HEK293 (cell line): ENCODE measurements at regions not wholly inside any gene's neighbourhood (a gene's known extent, or its start where the extent isn't known, plus 50 kb on each side); places are given as distances from the start of the nearest gene placed in this dataset.

Experiments
- CTCF ChIA-PET: fragments of 350-600 bp; formaldehyde crosslinking; extraction: SDS; loops from one replicate; lab custom pipeline; 2021; ENCODE audit warnings: antibody characterized with exemption; lab: Yijun Ruan, JAX
- POLR2A ChIA-PET: fragments of 300-600 bp; formaldehyde crosslinking; extraction: SDS; loops from one replicate; lab custom pipeline; 2020; ENCODE audit warnings: antibody characterized with exemption, inconsistent platforms; lab: Yijun Ruan, JAX
- H3K27ac ChIP-seq: fragments of 200-500 bp; sonication (Bioruptor generic); 2 replicates; pipeline ENCODE4 v1.5.1; 2014; ENCODE audit warnings: low read depth, low read length, control low read depth, inconsistent platforms; ENCODE audit errors: extremely low read depth
- H3K36me3 ChIP-seq, 2 experiments: fragments of 200-500 bp in 1 of 2; sonication (Bioruptor generic) in 1 of 2; 1 replicate in 1 of 2; 2 replicates in 1 of 2; pipeline ENCODE4 v1.5.1; 2014 to 2017; ENCODE audit warnings: inconsistent platforms in 2 of 2, low read length in 2 of 2; ENCODE audit not compliant: control insufficient read depth in 2 of 2, insufficient read depth in 1 of 2
- H3K4me1 ChIP-seq: fragments of 200-500 bp; sonication (Bioruptor generic); 2 replicates; pipeline ENCODE4 v1.5.1; 2014; ENCODE audit warnings: mild to moderate bottlenecking, low read length, inconsistent platforms; ENCODE audit not compliant: control insufficient read depth, insufficient read depth
- H3K4me3 ChIP-seq: 2 replicates; pipeline ENCODE4 v1.5.1; 2011; ENCODE audit warnings: low read depth, mild to moderate bottlenecking, control low read depth, low read length, moderate library complexity
- H3K9me3 ChIP-seq: fragments of 200-500 bp; sonication (Bioruptor generic); 2 replicates; pipeline ENCODE4 v1.5.1; 2014; ENCODE audit warnings: low read depth, low read length, inconsistent platforms; ENCODE audit not compliant: control insufficient read depth, insufficient read depth
- GFI1B ChIP-seq: fragments of 450-650 bp; formaldehyde crosslinking; IDR thresholded peaks from 2 replicates; pipeline ENCODE4 v1.5.1; 2016; ENCODE audit warnings: missing biosample characterization, missing genetic modification characterization
- GLIS2 ChIP-seq: fragments of 450-650 bp; formaldehyde crosslinking; IDR thresholded peaks from 2 replicates; pipeline ENCODE4 v1.5.1; 2016; ENCODE audit warnings: missing biosample characterization, missing genetic modification characterization
- KLF17 ChIP-seq: fragments of 450-650 bp; formaldehyde crosslinking; IDR thresholded peaks from 2 replicates; pipeline ENCODE4 v1.5.1; 2016; ENCODE audit warnings: missing biosample characterization, missing genetic modification characterization
- PBX3 ChIP-seq: sonication (generic); formaldehyde crosslinking; IDR thresholded peaks from 2 replicates; pipeline ENCODE4 v1.8.1; 2022; ENCODE audit warnings: mild to moderate bottlenecking, moderate library complexity, missing genetic modification reagents
- SP3 ChIP-seq: fragments of 450-650 bp; formaldehyde crosslinking; IDR thresholded peaks from 2 replicates; pipeline ENCODE4 v1.5.1; 2016; ENCODE audit warnings: missing biosample characterization, missing genetic modification characterization
- SP7 ChIP-seq: fragments of 450-650 bp; formaldehyde crosslinking; IDR thresholded peaks from 2 replicates; pipeline ENCODE4 v1.5.1; 2016; ENCODE audit warnings: missing biosample characterization, missing genetic modification characterization
- TRIM28 ChIP-seq: IDR thresholded peaks from 2 replicates; pipeline ENCODE4 v1.6.1; 2011; ENCODE audit warnings: low read length, control low read depth, borderline replicate concordance
- TSHZ1 ChIP-seq: fragments of 450-650 bp; formaldehyde crosslinking; IDR thresholded peaks from 2 replicates; pipeline ENCODE4 v1.5.1; 2016; ENCODE audit warnings: missing biosample characterization, missing genetic modification characterization, borderline replicate concordance
- ZBTB26 ChIP-seq: fragments of 450-650 bp; formaldehyde crosslinking; optimal IDR thresholded peaks from 2 replicates; pipeline ENCODE3; 2016; ENCODE audit warnings: missing biosample characterization, mild to moderate bottlenecking, missing genetic modification characterization
- ZBTB8A ChIP-seq: fragments of 450-650 bp; formaldehyde crosslinking; IDR thresholded peaks from 2 replicates; pipeline ENCODE4 v1.5.1; 2016; ENCODE audit warnings: missing biosample characterization, missing genetic modification characterization
- ZNF133 ChIP-seq: fragments of 450-650 bp; formaldehyde crosslinking; IDR thresholded peaks from 2 replicates; pipeline ENCODE4 v1.5.1; 2016; ENCODE audit warnings: missing biosample characterization, missing genetic modification characterization
- ZNF146 ChIP-seq: fragments of 450-650 bp; formaldehyde crosslinking; IDR thresholded peaks from 2 replicates; pipeline ENCODE4 v1.5.1; 2016; ENCODE audit warnings: missing biosample characterization, missing genetic modification characterization
- ZNF184 ChIP-seq: fragments of 450-650 bp; IDR thresholded peaks from 2 replicates; pipeline ENCODE4 v1.5.1; 2018; ENCODE audit warnings: missing biosample characterization, mild to moderate bottlenecking, missing genetic modification characterization
- ZNF2 ChIP-seq: fragments of 450-650 bp; formaldehyde crosslinking; IDR thresholded peaks from 2 replicates; pipeline ENCODE4 v1.5.1; 2016; ENCODE audit warnings: missing biosample characterization, missing genetic modification characterization
- ZNF239 ChIP-seq: fragments of 450-650 bp; formaldehyde crosslinking; IDR thresholded peaks from 2 replicates; pipeline ENCODE4 v1.5.1; 2016; ENCODE audit warnings: missing biosample characterization, missing genetic modification characterization
- ZNF311 ChIP-seq: fragments of 450-650 bp; formaldehyde crosslinking; IDR thresholded peaks from 2 replicates; pipeline ENCODE4 v1.5.1; 2017; ENCODE audit warnings: missing biosample characterization, missing genetic modification characterization, borderline replicate concordance
- ZNF37A ChIP-seq: fragments of 450-650 bp; IDR thresholded peaks from 2 replicates; pipeline ENCODE4 v1.5.1; 2018; ENCODE audit warnings: missing biosample characterization, missing genetic modification characterization
- ZNF449 ChIP-seq: fragments of 450-650 bp; formaldehyde crosslinking; IDR thresholded peaks from 2 replicates; pipeline ENCODE4 v1.5.1; 2017; ENCODE audit warnings: missing biosample characterization, mild to moderate bottlenecking, missing genetic modification characterization, moderate library complexity
- ZNF548 ChIP-seq: fragments of 450-650 bp; formaldehyde crosslinking; IDR thresholded peaks from 2 replicates; pipeline ENCODE4 v1.5.1; 2016; ENCODE audit warnings: missing biosample characterization, missing genetic modification characterization
- ZNF555 ChIP-seq: fragments of 450-650 bp; formaldehyde crosslinking; conservative IDR thresholded peaks from 2 replicates; pipeline ENCODE4 v1.5.1; 2017; ENCODE audit warnings: missing biosample characterization, mild to moderate bottlenecking, missing genetic modification characterization, inconsistent platforms
- ZNF580 ChIP-seq: fragments of 450-650 bp; formaldehyde crosslinking; IDR thresholded peaks from 2 replicates; pipeline ENCODE4 v1.5.1; 2016; ENCODE audit warnings: missing biosample characterization, missing genetic modification characterization
- ZNF585B ChIP-seq: fragments of 450-650 bp; formaldehyde crosslinking; IDR thresholded peaks from 2 replicates; pipeline ENCODE4 v1.5.1; 2016; ENCODE audit warnings: missing biosample characterization, missing genetic modification characterization
- ZNF660 ChIP-seq: fragments of 450-650 bp; IDR thresholded peaks from 2 replicates; pipeline ENCODE4 v1.5.1; 2018; ENCODE audit warnings: missing biosample characterization, mild to moderate bottlenecking, missing genetic modification characterization
- ZNF704 ChIP-seq: fragments of 450-650 bp; formaldehyde crosslinking; IDR thresholded peaks from 2 replicates; pipeline ENCODE4 v1.5.1; 2016; ENCODE audit warnings: missing biosample characterization, missing genetic modification characterization
- ZSCAN30 ChIP-seq: fragments of 450-650 bp; IDR thresholded peaks from 2 replicates; pipeline ENCODE4 v1.5.1; 2018; ENCODE audit warnings: missing biosample characterization, mild to moderate bottlenecking, missing genetic modification characterization, moderate library complexity

GRCh38 chr4:125849869-125850268 is 535.1 kb downstream of the FAT4 start (continued):
- TF ChIP-seq KLF17 (no peak), ZBTB8A (no peak), ZNF239 (no peak), ZNF2 (no peak), ZNF146 (no peak), GLIS2 (tag by site-specific recombination) (no peak)

GRCh38 chr4:125891597-125892258 is 577.0 kb downstream of the FAT4 start:
- H3K36me3 ChIP-seq, result no peaks in the 10 kb centered on the region
- H3K4me3 ChIP-seq, result no peak overlapping the region
- no peaks in the 10 kb centered on the region for H3K4me1 ChIP-seq
- TF ChIP-seq ZBTB26 (tag by site-specific recombination), result no peak
- no peak for TF ChIP-seq SP3
- TF ChIP-seq ZNF449, result no peak
- no peak for TF ChIP-seq ZNF184 (tag by site-specific recombination)
- TF ChIP-seq ZNF239, result no peak
- TF ChIP-seq ZNF37A, result no peak
- no peak for TF ChIP-seq ZNF580 (tag by site-specific recombination)
- TF ChIP-seq PBX3 (CRISPR knock-in tag), result no peak
- TF ChIP-seq TRIM28, result no peak
- no peak for TF ChIP-seq ZNF311
- no peak for TF ChIP-seq ZNF585B (tag by site-specific recombination)
- no peak for TF ChIP-seq GLIS2 (tag by site-specific recombination)
- TF ChIP-seq ZNF548, result no peak
- no peak for TF ChIP-seq ZNF555 (tag by site-specific recombination)
- TF ChIP-seq SP7 (tag by site-specific recombination), result no peak
- H3K9me3 ChIP-seq, result no peaks in the 10 kb centered on the region
- ChIA-PET CTCF (no interaction called here), POLR2A (no interaction called here)
- H3K27ac ChIP-seq, result no peak overlapping the region

GRCh38 chr4:125904802-125905201 is 590.0 kb downstream of the FAT4 start:
- no peak for TF ChIP-seq GFI1B (tag by site-specific recombination)
- no peak for TF ChIP-seq ZNF704 (tag by site-specific recombination)
- TF ChIP-seq ZSCAN30, result no peak
- TF ChIP-seq TSHZ1, result no peak
- no peak for TF ChIP-seq ZNF2
- no peak for TF ChIP-seq ZNF133
- no peak for TF ChIP-seq ZNF660 (tag by site-specific recombination)
- Histone ChIP-seq H3K4me1 (no peaks in the 10 kb centered on the region), H3K4me3 (no peak overlapping the region), H3K27ac (no peak overlapping the region), H3K9me3 (no peaks in the 10 kb centered on the region), H3K36me3 (no peaks in the 10 kb centered on the region)
- CTCF ChIA-PET, result interaction anchor here (0.6 to 0.7 kb wide), 3 partner anchors 28 to 595 kb away, joined by 3 to 6 read pairs (median 3); no protein-coding TSS in a partner anchor
- POLR2A ChIA-PET, result no interaction called here
